HG03196 (cell line): ENCODE measurements at regions not wholly inside any gene's neighbourhood (a gene's known extent, or its start where the extent isn't known, plus 50 kb on each side); places are given as distances from the start of the nearest gene placed in this dataset.
"Not testable (repeated sequence)": the region's sequence is repeated elsewhere in the genome, so short reads cannot be mapped to it uniquely, and the experiment has no call there.

Experiments
- ATAC-seq: cut with Tn5 transposase; IDR thresholded peaks from one replicate; pipeline ENCODE4 v1.9.1; 2021; ENCODE audit not compliant: unreplicated experiment

DNA sequence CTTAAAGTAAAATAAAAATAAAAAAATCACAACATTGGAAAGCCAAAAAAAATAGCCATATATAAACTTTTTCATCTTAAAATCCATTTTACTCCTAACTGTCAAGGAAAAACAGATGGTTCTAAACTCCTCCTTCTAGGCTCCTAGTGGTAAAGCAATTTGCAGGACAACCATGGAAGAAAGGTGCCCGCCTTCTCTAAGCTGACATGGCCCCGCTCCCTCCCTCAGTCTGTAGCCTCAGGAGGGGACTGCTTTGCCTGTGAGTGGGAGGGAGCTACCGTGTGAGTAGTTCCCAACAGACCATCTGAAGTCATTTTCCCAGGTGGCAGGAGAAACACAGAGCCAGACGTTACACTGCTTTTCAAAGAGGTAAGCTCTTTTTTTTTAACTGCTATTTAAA lies 336.2 kb upstream of the FAT1 start:
- no peak for ATAC-seq

DNA sequence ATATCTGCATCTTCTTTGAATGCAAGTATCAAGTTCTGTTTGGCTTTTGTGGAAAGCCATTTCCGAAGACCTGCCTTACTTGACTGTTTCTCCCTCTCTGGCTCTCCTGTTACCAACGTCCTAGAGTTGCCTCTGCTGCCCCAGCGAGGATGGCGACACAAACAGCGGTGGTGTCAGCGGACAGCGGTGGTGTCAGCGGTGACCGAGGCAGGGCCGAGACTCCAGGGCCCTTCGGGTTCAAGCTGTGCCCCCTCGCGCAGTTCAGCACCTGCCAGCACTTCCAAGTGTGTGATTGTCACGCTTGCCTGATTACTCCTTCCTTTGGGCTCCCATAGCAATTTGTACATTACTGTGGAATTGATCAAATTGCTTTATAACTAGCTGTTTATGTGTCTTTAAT lies 336.9 kb upstream of the FAT1 start:
- ATAC-seq, result no peak

DNA sequence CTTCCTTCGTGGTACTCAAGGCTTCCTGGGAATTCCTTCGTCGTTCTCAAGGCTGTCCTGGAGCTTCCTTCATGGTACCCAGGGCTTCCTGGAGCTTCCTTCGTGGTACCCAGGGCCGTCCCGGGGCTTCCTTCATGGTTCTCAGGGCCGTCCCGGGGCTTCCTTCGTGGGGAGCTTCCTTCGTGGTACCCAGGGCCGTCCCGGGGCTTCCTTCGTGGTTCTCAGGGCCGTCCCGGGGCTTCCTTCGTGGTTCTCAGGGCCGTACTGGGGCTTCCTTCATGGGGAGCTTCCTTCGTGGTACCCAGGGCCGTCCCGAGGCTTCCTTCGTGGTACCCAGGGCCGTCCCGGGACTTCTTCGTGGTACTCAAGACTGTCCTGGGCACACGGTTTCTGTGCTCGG lies 339.6 kb upstream of the FAT1 start:
- ATAC-seq, result no peak

DNA sequence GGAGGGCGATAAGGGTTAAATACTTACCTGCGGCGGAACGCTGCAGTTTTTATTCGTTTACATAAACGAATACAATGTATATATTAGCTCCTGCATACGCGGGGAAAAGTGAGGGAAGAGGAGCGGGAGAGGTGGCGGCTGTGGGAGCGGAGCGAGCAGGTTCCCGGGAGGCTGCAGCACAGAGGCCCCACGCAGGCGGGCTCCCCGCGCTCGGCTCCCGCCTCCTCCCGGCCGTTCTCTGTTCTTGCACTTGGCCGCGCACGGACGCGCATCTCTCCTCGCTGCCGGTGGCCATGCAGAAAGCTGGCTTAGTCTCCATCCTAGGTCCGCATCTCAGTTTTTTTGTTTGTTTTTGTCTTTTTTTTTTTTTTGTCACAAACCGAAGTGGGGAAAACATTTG lies 340.4 kb upstream of the FAT1 start:
- no peak for ATAC-seq

DNA sequence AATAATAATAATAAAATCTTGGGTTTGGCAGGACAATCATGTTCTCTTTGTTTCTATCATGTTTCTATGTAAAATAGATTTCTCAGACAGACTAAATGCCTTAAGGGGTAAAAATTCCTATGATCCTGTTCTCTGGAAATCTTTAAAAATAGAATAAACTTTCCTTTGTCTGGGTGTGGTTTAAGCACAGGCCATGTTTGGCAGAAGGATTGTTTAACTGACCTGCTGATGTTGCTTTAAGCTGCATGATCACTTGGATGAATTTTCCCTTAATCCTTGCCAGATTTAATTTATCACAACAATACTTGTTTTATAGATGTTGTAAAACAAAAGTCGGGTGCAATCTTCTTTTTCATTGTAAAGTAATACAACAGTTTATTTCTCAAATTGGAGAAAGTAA lies 341.7 kb upstream of the FAT1 start:
- no peak for ATAC-seq

DNA sequence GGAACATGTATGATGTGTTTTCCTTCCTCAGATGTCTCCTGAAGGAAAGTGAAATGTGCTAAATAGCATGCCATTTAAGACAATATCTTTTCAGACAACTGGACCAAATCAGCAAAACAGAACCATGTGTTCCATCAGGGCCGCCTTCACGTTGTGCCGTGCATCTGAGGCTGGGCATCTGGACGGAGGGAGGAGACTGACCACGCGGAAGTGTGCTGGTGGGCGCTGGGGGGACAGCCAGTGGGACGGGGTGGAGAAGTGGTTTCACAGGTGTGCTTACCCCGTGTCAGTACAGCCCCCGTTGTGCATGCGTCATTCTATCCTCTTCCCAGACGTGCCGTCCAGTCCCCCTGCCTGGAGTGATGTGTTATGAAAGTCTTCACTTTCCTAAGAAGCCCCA lies 342.1 kb upstream of the FAT1 start:
- ATAC-seq, result no peak

DNA sequence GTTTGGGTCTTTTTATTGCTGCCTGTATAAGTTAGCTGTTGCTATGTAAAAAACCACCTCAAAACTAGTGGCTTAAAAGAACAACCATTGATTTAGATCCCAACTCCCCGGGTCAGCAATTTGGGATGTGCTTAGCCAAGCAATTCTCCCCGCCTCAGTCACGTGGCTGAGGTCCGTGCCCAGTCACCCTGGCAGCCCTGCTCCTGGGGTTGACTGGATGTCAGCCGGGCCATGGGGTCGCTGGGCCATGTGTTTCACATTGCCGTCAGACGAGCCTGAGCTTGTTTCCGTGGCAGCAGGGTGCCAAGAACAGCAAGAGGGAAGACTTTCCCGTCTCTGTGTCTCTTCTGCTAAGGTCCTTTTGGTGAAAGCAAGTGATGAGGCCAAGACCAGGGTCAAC lies 345.7 kb upstream of the FAT1 start:
- no peak for ATAC-seq

DNA sequence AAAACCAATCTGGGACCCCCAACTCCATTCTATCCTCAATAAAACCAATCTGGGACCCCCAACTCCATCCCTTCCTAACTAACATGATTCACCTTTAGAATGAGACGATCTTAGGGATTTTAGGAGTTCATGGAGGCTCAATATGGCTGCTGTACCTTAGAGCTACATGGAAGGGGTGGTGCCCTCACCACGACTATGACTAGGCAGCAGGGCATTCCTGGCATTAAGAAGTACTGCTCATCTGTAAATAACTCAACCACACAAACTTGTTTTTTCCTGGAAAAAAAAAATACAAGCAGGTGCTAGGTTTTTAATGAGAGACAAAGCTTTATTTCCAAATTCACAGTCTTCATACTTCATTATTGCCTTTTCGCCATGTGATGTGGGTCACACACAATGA lies 346.5 kb upstream of the FAT1 start:
- no peak for ATAC-seq

DNA sequence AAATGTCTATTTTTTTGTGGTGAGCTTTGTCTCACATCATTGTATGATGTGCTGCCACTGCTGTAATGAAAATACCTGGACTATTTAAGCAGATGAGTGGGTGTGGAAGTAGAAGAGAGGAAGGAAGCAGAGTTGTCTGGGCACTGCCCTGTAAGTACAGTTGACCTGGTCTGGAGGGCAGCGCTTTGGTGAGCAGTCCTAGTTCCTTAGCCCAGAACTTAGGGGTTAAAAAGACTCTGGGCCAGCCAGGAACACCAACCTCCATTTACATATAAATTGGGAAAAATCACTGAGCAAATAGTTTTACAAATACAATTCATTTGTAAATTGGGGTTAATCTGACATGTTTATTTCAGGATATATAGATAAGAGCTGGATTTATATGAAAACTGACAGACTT lies 347.1 kb upstream of the FAT1 start:
- ATAC-seq, result no peak

DNA sequence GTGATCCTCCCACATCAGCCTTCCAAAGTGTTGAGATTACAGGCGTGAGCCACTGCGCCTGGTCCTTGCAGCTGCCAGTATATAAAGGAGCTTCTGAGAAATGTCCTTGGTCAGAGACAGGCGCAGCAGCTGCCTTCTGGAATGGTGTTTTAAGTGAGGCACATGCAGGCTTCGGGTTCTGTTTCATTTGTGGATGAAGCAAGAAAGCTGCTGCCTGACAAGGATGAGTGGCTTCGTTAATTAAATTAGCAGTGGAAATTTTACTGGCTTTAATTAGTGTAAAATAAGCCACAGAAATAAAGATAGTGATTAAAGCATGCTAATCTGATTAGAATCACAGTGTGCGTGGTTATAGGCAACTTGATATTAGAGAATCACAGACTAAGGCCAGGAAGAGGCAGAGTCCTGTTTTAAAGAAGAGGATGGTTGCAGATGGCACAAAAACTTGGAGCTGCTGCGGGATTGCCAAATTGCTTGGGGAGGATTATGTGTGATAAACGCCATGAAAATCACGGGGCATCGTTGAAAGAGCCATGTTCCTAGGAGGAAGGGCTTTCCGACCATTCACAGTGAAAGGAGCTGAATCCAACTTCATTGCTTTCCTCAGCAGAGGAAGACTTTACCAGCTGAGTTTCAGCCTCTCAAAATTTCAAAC lies 348.4 kb upstream of the FAT1 start:
- ATAC-seq, result no peak

DNA sequence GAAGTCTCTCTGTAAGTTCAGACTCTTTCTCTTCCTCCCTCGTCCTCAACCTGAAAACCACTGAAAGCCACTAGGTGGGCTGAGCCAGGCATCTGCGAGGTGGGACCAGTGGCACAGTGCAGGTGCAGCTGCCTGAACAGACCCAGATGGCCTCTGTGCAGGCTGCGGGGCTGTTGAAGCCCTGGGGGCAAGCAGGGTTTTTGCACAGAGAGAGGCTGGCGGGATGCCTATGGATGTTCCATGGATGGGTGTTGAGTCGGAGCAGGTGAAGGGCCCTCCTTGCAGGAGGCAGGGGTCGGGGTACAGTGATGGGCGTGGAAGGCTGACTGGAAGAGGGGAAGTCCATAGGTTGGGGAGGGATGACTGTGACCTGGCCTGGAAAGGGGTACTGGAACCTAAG lies 350.2 kb upstream of the FAT1 start:
- ATAC-seq, result no peak

DNA sequence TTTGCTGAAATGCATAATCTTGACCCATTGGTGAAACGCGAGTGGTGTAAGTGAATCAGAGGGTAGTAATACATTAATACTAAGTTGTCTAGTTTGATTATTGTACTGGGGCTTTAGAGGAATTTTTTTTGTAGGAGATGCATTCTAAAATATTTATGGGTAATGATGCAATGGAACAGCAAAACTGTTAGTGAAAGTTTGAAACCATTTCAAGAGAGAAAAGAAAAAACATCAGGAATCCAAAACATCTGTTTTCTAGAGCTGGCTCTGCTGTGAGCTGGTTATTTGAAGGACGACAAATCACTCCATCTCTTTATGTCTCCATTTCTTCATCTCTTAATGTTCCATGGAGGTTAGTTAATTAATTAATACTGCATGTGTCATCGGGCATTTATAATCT lies 351.9 kb upstream of the FAT1 start:
- ATAC-seq, result no peak

DNA sequence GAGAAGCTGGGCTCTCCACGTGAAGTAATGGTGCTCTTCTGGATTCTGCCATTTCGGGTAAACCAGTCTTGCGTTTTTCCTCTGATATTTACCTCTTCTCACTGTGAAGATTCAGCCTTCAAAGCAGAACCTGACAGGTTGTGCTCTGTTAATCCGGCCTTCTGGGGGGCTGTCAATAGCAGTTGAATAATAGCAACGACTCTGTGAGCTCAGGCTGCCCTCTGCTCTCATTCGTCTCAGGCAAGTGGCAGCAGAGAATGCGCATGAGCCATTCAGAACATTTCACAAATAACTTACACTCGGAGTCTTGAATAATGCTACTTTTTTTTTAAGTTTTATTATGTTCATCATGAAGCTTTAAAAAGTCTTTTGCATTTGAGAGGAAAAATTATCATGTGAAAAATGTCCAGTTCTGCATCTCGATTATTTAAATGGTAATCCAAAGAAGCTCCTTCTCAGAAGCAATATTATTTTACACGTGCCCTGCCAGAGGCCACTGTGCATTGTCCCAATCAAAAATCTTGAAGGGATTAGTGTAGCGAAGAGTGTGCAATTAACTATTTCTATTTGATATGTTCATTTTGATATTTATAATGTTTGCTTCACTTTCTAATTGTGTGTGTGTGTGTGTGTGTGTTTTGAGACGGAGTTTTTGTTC lies 354.2 kb upstream of the FAT1 start:
- no peak for ATAC-seq

DNA sequence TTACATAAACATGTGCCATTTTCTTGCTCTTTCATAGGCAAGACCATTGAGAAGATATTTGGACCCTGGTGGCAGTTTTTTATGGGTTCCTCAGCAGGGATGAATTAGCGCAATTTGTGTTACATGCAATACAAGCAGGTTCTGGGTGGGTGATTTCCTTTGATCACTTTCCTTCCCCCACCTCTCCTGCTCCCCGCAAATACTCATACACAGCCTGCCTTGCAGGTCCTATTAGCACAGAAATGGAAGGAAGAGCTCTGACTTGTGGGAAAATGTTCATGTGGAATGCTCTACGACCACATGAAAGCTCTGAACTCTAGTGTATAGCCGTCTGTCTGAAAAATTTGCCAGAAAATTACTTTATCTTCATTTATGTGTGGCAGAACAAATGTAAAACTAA lies 361.0 kb upstream of the FAT1 start:
- no peak for ATAC-seq

DNA sequence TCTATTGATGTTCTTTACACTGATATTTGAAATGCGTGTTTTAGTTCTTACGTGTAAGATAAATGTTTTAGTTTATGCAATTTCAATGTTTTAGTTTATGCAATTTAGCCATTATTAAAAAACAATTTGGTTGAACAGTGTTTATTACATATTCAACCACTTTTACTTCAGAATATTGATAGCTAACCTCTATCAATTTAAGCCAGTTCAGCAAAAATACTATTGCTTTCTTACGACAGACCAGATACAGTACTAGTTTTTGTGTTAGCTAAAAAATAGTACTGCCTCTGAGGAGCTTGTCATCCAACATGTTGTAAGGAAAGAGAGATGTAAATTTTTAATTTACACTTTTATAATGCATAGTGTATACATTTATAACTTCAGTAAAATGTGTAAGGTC lies 361.7 kb upstream of the FAT1 start:
- no peak for ATAC-seq

DNA sequence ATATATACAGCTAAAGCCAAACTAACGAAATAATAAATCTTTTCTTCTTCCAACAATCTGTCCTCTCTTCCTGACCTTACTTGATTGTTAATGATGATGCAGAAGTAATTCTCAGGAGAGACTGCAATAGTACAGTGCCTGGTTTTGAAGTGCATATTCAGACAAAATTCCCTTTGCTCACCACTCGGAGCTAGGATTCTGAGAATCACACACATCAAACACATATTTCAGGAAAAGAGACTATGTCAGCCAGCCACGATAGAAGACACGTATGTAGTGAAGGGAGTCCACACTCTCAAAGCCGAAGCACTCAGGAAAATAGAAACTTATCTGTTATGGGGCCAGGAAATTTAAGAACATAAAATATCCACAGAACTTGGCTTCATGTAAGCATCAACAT lies 362.5 kb upstream of the FAT1 start:
- ATAC-seq, result no peak

DNA sequence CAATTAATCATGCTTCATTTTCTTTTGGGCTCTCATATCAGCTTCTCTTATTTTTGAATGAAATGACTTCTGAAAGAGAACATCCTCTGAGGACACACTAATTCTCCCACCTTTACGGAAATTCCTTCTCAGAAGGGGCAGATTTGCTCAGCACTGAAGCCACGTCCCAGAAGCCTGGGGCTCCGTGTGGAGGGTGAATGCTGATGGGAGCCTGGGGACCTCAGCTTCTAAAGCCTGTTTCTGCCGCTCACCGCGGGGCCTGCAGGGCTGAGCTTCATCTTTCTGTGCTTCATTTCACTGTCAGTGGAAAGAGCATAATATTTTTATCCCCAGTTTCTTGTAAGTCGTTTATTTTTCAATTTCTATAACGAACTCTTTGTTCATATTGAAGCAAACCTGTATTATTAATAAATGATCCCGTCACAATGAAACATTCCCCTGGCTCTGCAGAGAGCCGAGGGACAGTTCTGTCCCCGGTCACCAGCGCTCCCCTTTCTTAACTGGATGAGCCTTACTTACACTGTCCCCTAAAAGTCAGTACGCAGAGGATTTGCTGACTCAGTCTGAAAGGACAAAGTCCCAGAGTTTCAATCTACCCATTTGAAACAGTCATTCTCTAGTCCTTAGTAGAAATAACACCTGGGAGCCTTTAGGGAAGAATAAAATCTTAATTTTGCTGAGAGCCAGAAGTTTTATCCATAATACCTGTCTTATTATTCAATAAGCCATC lies 364.6 kb upstream of the FAT1 start:
- ATAC-seq, result no peak

DNA sequence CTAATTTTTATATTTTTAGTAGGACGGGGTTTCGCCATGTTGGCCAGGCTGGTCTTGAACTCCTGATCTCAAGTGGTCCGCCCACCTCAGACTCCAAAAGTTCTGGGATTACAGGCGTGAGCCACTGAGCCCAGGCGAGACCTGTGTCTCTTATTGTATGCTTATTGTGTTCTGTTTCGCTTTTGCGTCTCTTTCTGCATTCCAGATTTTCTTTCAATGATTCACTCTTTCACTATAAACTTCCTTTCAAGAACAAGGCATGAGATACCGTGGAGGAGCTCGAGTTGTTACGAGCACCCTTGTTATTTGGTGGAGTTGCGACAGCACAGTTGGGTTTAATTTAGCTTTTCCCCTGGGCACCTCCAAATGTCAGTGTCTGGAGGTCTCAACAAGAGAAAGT lies 366.7 kb upstream of the FAT1 start:
- no peak for ATAC-seq

DNA sequence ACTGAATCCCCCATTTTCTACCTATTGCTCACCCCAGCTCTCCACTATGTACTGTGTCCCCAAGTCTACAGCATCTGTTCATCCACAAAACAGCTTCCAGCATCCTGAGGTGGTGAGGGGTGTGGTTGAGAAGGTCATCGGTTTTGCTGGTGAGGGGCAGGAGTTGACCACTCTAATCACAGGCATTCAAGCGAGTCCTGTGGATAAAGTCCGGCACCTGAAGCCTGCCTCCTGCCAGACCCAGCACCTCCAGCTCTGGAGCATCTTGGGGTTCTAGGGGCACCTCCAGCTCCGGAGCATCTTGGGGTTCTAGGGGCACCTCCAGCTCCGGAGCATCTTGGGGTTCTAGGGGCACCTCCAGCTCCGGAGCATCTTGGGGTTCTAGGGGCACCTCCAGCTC lies 367.2 kb upstream of the FAT1 start:
- not testable (repeated sequence) for ATAC-seq

DNA sequence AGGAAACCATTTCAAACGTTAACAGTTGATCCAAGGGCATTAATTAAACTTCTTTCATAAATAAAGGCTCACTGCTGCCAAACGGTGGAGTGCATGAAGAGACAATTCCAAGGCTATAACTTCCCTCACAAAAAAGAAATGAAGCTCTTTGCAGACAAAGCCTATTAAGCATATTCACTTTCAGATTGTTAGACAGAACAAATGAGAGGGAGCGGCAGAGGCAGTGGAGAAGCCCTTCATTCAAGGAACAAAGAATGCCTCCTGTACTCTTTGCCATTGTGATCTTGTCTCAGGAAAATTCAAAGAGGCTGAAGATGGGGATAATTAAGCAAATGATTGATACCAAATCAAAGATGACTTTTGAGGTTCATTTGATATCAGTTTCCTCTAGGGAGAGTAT lies 370.5 kb upstream of the FAT1 start:
- no peak for ATAC-seq

DNA sequence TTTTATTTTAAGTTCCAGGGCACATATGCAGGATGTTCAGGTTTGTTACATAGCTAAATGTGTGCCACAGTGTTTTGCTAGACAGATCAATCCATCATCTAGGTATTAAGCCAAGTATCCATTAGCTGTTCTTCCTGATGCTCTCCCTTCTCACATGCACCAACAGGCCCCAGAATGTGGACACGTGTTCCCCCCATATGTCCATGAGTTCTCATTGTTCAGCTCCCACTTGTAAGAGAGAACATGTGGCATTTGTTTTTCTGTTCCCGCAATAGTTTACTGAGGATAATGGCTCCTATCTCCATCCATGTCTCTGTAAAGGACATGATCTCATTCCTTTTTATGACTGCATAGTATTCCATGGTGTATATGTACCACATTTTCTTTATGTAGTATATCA lies 374.8 kb upstream of the FAT1 start:
- no peak for ATAC-seq

DNA sequence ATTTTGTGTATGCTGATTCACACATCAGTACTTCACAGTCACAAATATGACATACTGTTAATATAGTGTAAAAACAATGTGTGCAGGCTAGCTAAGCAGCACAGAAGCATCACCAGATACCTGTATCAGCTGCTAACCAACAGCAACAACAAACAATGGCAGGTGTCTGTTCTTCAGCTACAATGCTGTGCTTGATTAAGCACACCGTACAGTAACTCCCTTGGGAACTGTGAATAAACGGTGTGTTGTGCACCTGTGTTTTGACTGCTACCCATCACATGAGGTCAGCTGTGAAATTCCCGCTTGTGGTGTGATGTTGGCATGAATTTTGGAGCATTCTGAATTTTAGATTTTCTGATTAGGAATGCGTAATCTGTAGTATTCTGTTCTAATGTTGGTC lies 379.7 kb upstream of the FAT1 start:
- no peak for ATAC-seq

DNA sequence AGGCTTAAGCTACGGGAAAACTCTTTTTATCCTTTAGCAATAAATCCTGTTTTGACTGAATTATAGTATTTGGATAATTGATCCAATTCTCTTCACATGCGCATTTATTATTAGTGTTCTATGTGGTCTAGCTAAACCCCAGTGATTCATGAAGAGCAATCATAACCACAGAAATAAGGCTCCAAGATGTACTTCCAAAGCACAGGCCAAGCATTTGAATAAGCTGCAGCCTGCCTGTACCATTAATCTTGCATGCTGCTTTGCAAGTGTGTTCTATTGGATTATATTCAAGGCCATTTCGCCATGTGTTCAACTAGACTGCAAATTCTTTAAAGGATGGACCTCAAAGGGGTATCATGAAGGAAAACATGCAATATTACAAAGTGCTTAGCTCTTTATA lies 385.2 kb upstream of the FAT1 start:
- no peak for ATAC-seq
